GM18519 (cell line): ENCODE measurements at regions not wholly inside any gene's neighbourhood (a gene's known extent, or its start where the extent isn't known, plus 50 kb on each side); places are given as distances from the start of the nearest gene placed in this dataset.

Experiments used
- ATAC-seq: cut with Tn5 transposase; IDR thresholded peaks from one replicate; pipeline ENCODE4 v1.9.1; 2021; ENCODE audit warnings: mild to moderate bottlenecking, moderate library complexity; ENCODE audit not compliant: unreplicated experiment, low FRiP score

- ATAC-seq = no peak
Observed at GRCh38 chr3:159584421-159584820, 404.2 kb upstream of the IL12A start.

GRCh38 chr3:159586571-159587202 lies 401.9 kb upstream of the IL12A start:
- no peak for ATAC-seq

- no peak for ATAC-seq
Observed at GRCh38 chr3:159593927-159594605, 394.6 kb upstream of the IL12A start.

DNA sequence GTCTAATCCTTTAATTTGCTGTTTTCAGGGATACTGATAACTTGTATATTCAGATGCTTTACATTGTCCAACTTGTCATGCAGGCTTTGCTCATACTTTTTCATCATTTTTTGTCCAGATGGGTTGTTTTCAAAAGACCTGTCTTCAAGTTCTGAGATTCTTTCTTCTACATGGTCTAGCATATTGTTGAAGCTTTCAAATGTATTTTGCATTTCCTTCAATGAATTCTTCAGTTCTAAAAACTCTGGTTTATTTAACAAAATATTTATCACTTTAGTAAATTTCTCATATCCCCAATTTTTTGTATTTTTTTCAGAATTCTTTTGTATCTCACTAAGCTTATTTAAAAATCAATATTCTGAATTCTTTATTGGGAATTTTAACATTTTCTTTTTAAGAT lies 388.3 kb upstream of the IL12A start:
- ATAC-seq = no peak

GRCh38 chr3:159604151-159604581 lies 384.5 kb upstream of the IL12A start:
- ATAC-seq = no peak

DNA sequence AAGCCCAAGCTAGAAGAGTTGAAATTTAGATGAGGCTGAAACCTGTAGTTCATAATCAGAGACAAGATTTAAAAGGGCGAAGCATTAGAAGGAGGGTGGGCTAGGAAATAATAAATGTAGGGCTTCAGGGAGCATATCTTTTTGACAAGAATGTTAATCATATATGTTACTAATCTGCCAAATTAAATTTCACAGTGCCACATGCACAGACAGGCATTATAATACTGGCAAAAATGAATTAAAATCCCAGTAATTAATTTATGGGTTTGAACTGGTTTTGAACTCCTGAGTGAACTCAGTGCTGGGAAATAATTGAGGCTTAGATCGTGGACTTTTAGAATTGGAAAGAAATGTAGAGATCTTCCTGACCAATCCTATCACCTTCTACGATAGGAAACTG lies 383.5 kb upstream of the IL12A start:
- no peak for ATAC-seq

DNA sequence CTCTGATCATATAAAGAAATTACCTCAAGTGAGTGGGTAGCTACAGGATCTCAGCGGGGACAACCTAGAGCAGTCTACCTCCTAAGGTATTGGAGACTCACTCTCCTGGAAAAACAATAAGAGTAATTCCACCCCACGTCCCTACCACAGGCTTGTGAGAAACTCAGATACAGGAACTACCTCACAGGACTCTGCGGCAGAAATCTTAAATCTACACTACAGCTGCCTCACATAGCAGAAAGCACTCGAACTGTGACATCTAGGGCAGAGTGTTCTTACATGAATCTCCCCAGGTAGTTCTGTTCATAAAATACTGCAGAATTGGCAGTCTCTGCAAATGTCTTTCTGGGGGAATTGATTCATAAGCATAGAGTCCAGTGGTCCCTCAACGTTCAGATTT lies 382.9 kb upstream of the IL12A start:
- ATAC-seq = no peak

DNA sequence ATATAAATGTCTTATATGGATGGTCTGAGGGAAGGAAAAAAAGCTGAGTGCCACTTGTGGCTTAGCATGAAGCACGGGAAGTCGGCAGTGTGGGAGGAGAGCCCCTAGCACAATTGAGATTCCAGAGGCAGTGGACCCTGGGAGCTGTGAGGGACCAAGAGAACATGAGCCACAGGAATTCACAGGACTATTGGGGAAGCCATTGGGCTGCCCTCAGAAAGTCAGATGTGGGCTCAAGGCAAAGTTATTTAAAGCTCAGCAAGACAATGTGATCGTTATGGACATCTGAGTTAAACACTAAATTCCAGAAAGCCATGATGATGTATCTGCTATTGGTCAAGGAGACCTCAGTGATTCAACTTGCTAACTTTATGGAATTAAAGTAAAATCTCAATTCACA lies 380.8 kb upstream of the IL12A start:
- no peak for ATAC-seq

DNA sequence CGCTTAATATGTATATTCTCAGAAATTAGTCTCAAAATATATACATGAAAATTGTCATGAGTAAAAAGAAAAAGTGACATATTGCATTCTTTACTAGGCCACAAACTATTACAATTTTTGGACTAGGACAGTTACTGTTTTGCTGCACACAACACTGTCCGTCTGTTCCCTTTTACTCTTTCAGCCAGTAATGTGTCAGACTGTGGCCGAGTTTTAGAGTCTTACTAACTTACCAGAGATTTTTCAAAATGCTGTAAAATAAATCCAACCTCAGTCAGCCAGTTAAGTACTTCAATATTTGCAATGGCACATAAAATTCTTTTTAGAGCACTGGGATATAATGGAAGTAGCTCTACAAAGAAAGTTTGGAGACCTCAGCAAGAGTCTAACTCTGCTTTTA lies 380.3 kb upstream of the IL12A start:
- no peak for ATAC-seq

GRCh38 chr3:159609625-159610024 lies 379.0 kb upstream of the IL12A start:
- no peak for ATAC-seq

GRCh38 chr3:159616234-159616825 lies 372.3 kb upstream of the IL12A start:
- no peak for ATAC-seq

DNA sequence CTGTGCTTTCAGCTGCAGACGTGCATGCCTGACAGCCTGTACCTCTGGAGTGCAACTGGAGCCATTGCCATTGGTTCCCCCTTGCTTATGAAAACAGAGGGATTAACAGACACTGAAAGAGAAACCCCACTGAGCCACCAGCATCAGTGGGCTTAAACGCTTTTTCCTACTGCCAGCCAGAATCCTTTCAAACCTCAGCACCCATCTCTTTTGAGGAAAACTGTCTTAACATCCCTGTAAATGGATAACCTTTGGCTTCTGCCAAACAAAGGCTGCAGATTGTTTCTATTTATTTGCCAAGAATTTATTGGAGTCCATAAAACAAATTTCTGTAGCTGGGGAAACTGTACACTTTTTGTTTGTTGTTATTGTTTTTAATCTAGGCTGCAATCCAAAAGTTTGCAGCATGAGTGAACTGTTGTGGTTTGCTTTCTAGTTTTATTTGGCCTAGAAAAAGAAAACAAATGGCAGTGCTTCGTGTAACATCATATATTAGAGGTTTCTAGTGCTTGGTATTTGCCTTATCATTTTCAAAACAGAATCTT lies 369.2 kb upstream of the IL12A start:
- ATAC-seq = no peak

DNA sequence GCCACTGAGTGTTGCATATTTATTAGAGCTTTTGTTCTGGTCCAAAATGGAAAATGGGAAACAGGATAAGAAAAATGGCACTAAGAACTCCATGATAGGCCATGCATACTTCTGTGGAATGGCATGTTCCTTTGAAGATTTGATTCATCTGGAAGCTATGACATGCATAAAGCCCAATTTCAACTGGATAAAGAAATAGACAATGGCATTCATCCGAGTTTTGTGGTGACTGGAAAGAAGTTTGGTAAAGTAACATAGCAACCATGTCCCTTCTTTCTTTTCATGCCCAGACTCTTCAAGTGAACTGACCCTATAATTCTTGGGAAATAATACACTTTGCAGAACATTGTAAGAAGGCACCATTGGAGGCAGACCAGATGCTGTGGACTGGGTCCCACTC lies 368.4 kb upstream of the IL12A start:
- ATAC-seq = no peak

- ATAC-seq = no peak
Observed at GRCh38 chr3:159620873-159621272, 367.8 kb upstream of the IL12A start.

GRCh38 chr3:159624616-159625015 lies 364.0 kb upstream of the IL12A start:
- no peak for ATAC-seq

- ATAC-seq = no peak
Observed at GRCh38 chr3:159625594-159625993, 363.0 kb upstream of the IL12A start.

DNA sequence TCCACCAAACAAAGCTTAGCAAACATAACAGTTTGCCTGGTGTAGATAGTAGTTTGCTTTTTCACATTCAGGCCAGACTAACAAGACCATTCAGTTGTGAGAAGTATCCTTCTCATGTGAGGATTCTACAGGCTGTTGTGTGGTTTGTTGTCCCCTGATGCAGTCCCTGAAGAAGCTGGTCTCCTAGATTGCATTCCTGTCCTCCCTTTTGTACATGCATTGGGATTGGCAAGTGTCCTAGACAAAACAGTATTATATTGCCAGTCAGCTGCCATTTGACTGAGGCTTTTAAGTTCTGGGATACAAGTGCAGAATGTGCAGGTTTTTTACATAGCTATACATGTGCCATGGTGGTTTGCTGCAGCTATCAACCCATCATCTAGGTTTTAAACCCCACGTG lies 362.0 kb upstream of the IL12A start:
- ATAC-seq = no peak

DNA sequence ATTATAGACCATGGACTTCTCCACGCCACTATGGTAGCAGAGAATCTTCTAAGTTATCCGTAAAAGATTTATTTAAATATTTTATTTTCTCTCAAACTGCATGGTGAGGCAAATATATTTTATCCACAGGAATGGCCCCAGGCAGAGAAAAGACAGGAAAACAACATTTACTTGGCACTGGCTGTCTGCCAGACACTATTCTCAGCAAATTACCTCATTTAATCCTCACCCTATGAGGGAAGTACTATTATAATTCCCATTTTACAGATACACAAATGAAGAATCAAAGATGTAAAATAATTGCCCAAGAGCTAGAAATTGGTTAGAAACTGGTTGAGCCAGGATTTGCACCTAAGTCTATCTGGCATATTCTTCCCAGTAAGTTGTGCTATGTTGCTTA lies 361.4 kb upstream of the IL12A start:
- ATAC-seq = no peak

- no peak for ATAC-seq
Observed at GRCh38 chr3:159627634-159628033, 361.0 kb upstream of the IL12A start.

GRCh38 chr3:159629329-159630084 lies 359.1 kb upstream of the IL12A start:
- no peak for ATAC-seq

- ATAC-seq = no peak
Observed at GRCh38 chr3:159631226-159631625, 357.4 kb upstream of the IL12A start.
